HG02588 (cell line): ENCODE measurements at regions not wholly inside any gene's neighbourhood (a gene's known extent, or its start where the extent isn't known, plus 50 kb on each side); places are given as distances from the start of the nearest gene placed in this dataset.

Experiments
- ATAC-seq: cut with Tn5 transposase; IDR thresholded peaks from one replicate; pipeline ENCODE4 v1.9.1; 2021; ENCODE audit warnings: mild to moderate bottlenecking, moderate library complexity; ENCODE audit not compliant: unreplicated experiment

DNA sequence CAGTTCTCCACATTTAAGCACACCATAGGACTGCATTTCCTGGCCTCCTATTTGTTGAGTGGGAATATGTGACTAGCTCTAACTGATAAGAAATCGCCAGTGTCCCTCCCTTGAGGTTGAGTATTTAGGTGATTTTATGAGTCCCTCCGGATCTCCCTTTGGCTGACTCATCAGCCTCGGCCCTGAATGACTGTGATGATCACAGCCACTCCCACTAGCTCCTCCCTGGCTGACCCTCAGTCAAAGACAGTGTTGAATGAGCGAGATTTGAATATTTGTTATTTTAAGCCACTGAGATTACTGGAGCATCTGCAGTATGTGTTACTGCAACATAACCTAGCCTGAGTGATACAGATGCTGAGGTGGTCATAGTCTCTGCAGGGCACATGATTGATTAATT is 515.3 kb downstream of the EPHB1 start:
- no peak for ATAC-seq

DNA sequence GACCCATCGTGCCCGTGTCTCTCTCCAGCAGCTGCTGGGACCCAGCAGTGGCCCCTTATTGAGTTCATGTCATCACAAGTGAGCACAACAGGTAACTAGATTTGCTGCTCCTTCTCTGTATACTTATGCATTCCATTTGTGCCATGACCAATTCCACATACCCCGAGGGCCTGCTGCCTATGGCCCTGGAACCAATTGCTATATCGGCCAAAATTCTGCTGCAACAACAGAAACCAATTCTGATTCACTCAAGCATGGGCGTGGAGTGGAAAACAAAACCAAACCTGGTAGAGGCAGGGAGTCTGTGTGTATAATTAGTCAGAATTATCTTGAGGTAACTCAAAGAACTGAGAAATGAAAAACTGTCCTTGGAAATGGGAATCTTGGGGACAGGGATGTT is 516.6 kb downstream of the EPHB1 start:
- ATAC-seq = no peak

DNA sequence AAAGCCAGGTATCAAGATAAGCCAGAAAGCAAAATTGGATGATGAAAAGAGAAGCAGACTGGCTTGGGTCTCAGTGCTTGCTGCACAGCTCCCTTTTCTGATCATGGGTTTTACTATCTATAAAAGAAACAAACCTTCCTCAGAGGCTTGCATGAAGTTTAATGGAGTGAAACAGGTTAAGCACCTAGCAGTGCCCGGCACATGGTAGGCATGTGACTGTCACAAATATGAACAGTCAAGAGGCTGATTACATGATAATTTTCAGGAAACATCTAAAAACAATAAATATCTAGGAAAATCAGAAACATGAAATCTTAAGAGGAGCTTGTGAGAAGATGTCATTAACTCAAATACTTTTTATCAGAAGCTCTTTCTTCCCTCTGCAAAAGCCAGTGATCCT is 519.2 kb downstream of the EPHB1 start:
- ATAC-seq = no peak

DNA sequence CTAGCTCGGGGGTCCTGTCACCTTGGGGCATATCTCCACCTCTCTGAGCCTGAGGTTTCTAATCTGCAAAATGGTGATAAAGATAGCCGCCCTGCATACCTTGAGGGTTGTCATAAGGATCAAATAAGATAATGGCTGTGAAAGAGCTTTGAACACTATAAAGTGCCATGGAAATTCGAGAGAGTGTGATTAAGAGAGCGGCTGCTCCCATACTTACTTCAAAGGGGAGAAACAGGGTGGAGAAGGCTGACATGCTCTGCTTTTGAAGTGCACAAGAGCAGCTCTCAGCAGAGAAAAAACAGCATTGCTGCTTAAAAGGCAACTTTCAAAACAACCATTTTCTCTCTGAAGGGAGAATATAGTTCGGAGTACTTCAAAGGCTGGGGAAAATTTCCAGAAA is 529.2 kb downstream of the EPHB1 start:
- no peak for ATAC-seq

DNA sequence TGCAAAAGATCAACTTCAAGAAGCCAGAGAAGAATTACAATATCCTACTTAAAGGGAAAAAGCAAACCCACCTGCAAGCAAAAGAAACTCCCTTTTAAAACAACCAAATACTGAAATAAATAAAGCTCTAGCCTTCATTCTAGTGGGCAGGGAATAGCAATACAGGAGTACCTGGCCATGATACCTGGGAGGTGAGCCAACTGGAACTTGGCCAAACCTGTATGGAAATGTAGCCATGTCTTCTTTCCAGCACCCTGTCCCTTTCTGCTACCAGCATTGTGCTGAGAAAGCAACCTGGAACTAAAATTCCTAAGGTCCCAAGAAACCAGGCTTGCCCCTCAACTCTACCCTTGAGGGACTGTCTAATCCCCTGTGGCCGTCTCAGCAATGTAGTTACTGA is 530.0 kb downstream of the EPHB1 start:
- no peak for ATAC-seq

DNA sequence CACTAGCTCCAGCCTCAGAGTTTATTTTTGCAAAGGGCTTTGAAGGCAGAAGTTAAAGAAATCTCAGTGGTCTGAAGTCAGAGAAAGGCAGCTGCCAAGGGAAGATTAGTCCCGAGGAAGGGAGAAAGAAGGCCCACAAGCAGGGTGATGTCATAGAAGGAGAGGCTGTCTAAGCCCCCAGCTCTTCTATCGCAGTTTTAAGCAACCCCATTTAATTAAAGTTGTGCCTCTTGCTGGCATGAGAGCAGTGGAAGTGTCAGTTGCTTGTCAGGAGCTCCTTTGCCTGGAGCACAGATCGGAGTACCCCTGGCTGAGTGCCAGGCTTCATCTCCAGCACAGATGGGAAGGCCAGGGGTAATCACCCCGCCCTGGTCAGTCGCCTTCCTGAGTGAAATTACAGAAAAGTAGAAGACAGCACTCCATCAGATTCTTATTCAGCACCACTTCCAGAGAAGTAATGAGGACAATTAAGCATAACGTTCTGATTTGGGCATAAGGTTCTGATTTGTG is 530.7 kb downstream of the EPHB1 start:
- ATAC-seq = no peak

DNA sequence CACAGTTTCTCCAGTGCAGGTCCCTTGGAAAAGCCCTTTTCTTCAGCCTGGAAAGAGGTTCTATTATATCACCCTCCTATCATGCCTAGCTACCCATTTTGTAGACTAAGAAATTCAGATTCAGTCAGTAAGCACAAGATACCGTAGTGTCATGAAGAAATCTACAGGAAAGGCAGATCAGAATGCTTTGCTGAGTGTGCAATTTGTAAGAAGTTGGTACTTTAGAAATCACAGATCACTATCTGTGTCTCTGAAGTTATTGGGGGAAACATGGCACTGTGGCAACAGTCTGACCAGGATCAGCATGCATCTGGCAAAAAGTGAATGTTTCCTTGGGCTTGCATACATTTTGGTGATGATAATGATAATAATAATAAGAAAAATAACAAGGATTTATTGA is 531.8 kb downstream of the EPHB1 start:
- ATAC-seq = no peak

DNA sequence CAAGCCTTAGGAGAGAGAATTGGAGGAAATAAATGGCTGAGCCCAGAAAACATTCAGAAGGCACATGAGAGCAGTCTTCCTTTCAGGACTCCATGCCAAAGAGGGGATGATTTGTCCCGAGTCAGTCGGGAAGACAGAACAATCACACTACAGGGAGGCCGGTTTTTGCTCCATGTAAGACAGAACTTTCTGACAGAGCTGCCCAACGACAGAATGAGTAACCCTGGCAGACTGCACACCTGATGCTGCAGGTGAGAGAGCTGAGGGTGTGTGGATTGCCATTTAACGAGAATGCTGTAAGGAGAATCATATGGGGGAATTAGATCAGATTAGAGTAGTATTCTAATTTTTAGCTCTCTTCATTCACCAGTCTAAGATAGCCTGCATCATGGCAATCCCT is 533.0 kb downstream of the EPHB1 start:
- ATAC-seq = no peak

DNA sequence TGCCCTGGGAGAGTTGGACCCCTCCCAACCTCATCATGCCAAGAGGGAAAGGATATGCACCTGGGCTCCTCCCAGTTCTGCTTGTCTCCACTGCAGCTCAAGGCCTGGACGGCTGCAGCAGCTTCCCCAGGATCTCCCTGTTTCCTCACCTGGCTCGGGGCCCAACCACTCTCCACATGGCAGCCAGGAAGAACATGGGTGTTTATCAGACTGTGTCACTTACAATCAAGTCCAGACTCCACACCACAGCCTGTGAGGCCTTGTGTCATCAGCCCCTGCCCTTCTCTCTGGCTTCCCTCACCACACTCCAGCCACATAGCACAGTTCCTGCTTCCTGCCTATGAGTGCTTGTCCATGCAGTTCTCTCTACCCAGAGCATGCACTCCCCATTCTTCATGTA is 534.4 kb downstream of the EPHB1 start:
- no peak for ATAC-seq

DNA sequence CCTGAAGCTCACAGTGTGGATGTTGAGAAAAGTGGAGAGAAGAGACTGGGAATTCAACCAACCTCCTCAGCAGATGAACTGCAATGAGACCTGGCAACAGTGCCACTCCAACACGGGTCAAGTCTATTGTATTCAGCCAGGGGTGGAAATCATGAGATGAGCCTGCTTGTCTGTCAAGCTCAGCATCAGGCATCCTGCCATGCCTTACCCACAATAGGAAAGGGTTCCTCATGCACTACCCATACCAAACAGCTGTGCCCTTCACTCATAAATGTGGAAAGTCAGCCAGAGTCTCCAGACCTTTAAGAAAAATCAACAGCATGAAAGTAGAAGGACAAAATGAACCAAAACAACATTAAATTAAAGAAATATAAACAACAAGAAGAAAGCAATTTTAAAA is 542.1 kb downstream of the EPHB1 start:
- no peak for ATAC-seq

DNA sequence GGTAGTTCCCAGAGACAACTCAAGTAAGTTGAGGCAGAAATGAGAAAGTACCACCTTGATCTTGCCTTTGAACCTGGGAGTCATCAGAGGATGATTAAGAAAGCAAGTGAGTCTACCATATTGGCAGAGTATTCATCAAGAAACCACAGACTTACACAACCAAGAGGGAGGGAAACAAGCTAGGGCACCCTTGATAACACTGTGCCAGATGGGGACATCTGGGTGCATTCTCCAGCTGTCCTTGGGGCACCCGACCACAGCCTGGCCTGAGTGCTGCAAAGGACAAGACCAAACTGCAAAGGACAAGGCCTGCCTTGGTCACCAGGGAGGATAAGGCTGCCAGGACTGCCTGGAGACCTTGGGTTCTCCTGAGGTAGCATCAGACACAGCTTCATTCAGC is 553.6 kb downstream of the EPHB1 start:
- no peak for ATAC-seq

DNA sequence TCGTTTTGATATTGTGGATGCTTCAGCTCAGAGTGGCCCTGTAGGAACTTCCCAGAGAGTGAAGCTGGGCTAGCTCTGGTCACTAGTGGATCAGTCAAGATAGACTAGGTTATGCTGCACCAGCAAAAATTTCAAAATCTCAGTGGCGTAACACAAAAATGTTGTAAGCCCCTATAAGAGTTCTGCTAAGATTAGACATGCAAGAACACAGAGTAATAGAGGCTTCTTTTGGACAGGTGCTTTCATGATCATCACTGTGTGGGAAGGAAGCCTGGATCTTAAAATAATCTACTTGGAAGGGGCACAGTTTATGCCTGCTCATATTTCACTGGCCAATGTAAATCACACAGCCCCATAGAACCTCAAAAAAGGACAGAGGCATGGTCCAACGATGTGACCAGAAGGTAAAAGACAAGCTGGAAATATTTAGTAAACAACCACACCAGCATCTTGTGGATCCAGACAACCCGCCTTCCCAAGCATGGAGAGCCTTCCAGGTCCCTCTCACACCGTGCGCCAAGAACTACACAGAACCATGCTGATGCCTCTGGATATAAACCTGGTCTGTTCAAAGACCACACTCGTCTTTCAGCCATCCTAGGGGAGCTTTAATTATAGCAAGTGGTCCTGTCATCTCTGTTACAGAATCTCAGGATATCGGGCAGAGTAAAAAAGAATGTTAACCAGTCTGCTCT is 554.3 kb downstream of the EPHB1 start:
- ATAC-seq = no peak

DNA sequence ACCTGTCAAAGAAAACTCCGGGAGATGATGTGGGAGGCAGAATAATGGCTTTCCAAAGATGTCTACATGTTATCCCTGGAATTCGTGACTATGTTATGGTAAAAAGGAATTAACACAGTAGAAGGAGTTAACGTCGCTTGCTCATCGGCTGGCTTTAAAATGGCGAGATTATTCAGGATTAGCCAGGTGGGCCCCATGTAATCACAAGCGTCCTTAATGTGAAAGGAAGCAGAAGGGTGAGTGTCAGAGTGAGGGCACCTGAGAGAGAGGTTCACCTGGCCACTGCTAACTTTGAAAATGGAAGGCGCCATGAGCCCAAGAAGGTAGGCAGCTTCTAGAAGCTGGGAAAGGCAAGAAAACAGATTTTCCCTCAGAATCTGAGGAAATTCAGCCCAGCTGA is 557.2 kb downstream of the EPHB1 start:
- ATAC-seq = no peak

DNA sequence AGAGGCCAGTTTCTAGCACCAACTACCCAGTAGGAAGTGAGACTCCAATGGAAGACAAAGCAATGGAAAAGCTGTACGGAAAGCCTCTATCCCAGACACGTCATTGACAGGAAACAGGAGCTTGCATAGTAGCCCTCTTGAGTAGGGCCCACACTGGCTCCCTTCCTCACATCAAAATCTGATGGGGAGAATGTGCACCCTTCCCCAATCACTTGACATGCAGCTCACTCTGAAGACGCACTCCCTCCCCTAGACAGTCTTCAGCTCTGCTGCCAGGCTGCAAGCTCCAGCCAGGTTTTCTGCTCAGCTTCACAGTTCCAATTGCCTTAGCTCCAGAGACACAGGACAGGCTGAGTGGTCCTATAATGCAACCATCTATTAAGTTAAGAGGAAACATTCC is 567.8 kb downstream of the EPHB1 start:
- ATAC-seq = no peak

DNA sequence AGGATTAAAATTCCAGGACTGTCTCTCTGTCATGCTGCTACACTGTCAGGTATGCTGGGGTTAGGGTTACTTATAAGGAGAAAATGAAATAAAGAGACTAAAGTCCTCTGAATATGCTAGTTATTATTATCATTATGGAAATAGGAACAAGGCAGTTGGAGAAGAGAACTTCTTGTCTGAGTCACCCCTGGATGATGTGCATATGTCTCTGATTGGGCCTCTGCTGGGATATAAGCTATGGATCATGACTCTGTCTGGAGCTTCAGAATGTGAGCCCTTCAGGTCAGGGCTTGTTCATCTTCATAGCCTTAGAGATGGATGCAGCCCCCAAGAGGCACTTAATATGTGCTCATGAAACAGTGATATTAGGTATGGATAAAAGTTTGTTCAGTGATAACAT is 569.6 kb downstream of the EPHB1 start:
- ATAC-seq = no peak

DNA sequence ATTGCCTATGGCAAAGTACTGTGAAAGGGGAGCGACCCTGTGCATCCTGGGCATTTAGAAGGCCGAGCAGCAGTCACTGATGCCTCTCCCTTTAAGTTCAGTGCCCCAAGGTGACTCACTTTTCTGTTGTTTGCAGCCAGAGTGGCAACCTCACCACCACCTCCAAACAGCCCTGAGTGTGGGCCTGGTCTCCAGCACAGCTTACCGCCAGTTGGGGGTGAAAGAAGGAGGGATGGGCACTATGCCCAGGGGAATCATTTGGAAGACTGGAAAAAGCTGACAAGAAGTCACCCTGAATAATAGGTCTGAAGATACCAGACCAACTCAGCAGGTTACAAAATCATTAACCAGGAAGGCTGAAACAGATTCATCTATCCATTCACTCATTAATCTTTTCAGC is 571.8 kb downstream of the EPHB1 start:
- ATAC-seq = no peak

DNA sequence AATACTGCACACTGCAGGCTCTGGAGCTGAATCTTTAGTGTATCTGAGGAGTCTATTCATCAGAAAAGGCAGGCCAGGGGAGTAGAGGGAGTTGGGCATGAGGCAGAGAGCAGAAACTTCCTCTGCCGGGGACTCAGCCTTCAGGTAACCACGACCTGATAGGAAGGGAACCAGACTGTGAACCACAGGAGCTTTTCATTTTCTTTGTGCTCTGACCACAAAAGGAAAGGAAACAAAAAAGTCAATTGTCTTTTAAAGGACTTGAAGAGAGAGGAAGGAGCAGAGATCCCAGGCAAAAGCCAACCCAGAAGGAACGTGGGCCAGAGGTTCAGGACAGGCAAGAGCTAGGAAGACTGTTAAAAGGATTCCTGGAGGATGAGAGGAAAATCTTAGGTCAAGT is 573.3 kb downstream of the EPHB1 start:
- no peak for ATAC-seq

DNA sequence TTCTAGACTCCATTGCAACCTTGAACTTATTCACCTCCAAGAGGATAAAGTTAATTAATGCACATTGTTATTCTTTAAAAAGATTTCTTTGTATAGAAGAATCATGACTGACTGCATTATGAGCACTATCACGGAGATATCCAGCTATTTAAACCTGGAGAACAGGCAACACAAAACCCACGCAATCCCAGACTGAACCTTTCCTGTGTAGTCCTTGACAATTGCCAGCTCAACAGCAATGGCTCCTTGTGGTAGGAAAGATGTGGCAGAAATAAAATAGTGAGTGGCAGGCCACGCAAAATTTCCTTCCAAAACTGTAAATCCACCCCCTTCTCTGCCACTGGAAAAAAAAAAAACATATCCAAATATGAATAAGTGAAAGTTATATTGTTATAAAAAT is 573.7 kb downstream of the EPHB1 start:
- ATAC-seq = no peak

DNA sequence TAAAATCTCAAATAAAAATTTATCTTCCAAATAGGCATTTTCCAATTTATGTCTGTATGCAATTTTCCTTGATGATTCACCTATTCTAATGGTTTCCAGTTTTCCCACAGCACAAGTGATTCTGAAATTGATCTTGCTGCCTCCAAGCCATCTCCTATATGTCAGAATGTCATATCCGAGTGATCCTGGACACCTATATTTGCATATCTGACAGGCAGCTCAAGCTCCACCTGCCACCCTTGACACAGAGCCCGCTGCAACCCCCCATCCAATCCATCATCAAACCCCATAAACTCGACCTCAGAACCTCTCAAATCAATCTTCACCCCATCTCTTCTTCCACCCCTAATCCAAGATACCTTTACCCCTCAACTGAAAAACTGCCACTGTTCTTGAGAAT is 579.5 kb downstream of the EPHB1 start:
- no peak for ATAC-seq

DNA sequence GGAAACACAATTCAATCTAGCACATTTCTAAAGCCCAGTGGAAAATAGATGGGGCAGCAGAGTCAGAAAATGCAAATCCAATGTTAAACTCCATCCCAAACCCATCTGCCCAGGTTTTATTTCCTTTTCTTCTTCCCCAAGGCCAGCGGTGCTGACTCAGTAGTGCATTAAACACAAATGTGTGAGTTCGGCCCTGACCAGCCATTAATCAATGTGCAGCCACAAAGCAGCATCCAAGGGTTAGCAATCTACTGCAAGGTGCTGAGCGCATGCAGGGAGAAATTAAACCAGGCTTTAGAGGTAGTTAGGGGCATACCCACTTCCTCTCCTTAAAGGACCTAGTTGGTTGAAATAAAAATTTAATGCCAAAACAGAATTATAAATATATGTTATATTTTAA is 583.3 kb upstream of the PPP2R3A start:
- no peak for ATAC-seq

DNA sequence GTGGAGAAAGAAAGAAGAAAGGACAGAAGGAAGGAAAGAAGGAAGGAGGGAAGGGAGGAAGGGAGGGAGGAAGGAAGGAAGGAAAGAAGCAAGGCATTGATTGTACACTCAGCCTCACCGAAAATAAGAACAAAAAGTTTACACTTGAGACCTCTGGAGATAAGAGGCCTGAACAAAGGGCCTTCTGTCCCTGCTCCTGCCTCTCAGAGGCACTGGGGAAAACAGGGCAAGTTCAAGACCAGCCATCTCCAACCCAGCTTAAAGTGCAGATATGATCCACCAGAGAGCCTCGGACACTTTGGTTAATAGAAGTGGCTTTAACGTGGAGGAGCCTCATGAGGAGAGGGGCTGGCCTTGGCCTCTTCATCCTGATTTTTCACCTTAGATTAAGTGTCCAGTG is 582.9 kb upstream of the PPP2R3A start:
- ATAC-seq = no peak

DNA sequence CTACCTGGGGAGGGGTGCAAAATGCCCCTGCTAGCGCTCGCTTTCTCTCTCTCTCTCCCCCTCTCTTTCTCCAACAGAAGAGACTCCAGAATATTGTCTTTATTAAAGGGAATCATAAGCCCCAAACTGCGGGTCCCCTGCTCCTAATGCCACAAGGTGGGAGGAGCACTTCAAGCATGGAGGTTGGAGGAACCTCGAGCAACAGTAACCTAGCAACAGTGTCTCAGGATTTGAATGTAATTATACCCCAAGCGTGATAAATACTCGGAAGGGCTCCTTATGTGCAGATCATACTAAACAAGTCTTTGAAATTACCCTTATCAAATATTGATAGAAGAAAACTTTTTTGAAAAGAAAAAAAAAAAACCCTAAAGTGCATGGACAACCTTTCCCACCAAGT is 582.2 kb upstream of the PPP2R3A start:
- no peak for ATAC-seq

DNA sequence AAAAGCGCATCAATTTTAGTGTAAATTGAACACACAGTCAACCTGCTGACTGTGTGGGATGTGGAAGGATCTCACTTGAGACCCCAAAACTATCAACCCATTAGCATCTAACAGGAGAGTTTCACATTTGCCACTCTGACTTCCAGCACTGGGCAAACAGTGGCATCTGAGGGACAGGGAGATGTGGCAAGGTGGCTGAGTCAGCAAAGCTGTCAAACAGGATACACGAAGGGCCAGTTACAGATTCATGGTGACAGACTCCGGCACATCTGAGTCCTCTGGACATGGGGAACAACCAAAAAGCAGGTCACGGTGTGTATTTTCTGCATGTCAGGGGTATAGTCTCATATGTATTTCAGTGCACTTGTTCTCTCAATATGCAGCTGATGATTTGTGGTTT is 573.4 kb upstream of the PPP2R3A start:
- no peak for ATAC-seq
